ENCODE measurements at regions not wholly inside any gene's neighbourhood (a gene's known extent, or its start where the extent isn't known, plus 50 kb on each side); places are given as distances from the start of the nearest gene placed in this dataset.

DNA sequence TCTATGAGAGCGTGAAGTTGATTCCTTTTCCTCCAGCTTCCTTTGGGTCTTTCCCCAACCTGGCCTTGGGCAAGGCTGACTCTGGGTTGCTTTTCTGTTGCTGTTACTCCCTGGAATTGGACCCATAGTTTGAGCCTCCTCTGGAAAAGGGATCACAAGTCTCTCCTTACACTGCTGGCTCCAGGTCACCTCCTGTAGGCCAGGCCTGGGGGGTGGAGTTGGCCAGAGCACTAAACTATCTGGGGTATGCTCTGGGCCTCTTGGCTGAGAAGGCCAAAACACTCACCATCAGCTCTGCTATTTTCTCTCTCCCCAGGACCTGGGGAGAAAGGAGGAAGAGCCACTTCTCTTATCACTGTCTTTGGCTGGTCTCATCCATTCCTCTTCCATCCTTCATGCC is 56.5 kb upstream of the NCOA1 start:
- TF ChIP-seq, protein P1, sequence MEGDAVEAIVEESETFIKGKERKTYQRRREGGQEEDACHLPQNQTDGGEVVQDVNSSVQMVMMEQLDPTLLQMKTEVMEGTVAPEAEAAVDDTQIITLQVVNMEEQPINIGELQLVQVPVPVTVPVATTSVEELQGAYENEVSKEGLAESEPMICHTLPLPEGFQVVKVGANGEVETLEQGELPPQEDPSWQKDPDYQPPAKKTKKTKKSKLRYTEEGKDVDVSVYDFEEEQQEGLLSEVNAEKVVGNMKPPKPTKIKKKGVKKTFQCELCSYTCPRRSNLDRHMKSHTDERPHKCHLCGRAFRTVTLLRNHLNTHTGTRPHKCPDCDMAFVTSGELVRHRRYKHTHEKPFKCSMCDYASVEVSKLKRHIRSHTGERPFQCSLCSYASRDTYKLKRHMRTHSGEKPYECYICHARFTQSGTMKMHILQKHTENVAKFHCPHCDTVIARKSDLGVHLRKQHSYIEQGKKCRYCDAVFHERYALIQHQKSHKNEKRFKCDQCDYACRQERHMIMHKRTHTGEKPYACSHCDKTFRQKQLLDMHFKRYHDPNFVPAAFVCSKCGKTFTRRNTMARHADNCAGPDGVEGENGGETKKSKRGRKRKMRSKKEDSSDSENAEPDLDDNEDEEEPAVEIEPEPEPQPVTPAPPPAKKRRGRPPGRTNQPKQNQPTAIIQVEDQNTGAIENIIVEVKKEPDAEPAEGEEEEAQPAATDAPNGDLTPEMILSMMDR (IDR thresholded peaks at IDR 0.05), result no peak
- no peak for TF ChIP-seq POLR2A (IDR thresholded peaks at IDR 0.05)

Data from sigmoid colon (tissue), 3 donors.